HG03066 (cell line): ENCODE measurements at regions not wholly inside any gene's neighbourhood (a gene's known extent, or its start where the extent isn't known, plus 50 kb on each side); places are given as distances from the start of the nearest gene placed in this dataset.

ENCODE experiments used
- ATAC-seq: cut with Tn5 transposase; IDR thresholded peaks from one replicate; pipeline ENCODE4 v1.9.1; 2021; ENCODE audit warnings: low read depth; ENCODE audit not compliant: unreplicated experiment

- ATAC-seq = no peak
Observed at GRCh38 chr21:35770101-35770945, 290.0 kb downstream of the SETD4 start.

- ATAC-seq = no peak
Observed at GRCh38 chr21:35768187-35768586, 292.1 kb downstream of the SETD4 start.

GRCh38 chr21:35764586-35764985 is 295.7 kb downstream of the SETD4 start:
- no peak for ATAC-seq

GRCh38 chr21:35764077-35764476 is 296.2 kb downstream of the SETD4 start:
- no peak for ATAC-seq

- no peak for ATAC-seq
Observed at GRCh38 chr21:35754583-35754982, 305.7 kb downstream of the SETD4 start.

GRCh38 chr21:35753308-35753707 is 307.0 kb downstream of the SETD4 start:
- no peak for ATAC-seq

- ATAC-seq = no peak
Observed at GRCh38 chr21:35751171-35751570, 309.2 kb downstream of the SETD4 start.

GRCh38 chr21:35749904-35750303 is 310.4 kb downstream of the SETD4 start:
- ATAC-seq = no peak

GRCh38 chr21:35748678-35749314 is 311.5 kb downstream of the SETD4 start:
- no peak for ATAC-seq

- ATAC-seq = no peak
Observed at GRCh38 chr21:35743571-35743970, 316.8 kb downstream of the SETD4 start.

GRCh38 chr21:35738347-35738961 is 321.9 kb downstream of the SETD4 start:
- ATAC-seq = no peak

- ATAC-seq = no peak
Observed at GRCh38 chr21:35737899-35738346, 322.4 kb downstream of the SETD4 start.

GRCh38 chr21:35737449-35737848 is 322.9 kb downstream of the SETD4 start:
- no peak for ATAC-seq

- no peak for ATAC-seq
Observed at GRCh38 chr21:35732788-35733187, 327.5 kb downstream of the SETD4 start.

- no peak for ATAC-seq
Observed at GRCh38 chr21:35730325-35730724, 330.0 kb downstream of the SETD4 start.

- no peak for ATAC-seq
Observed at GRCh38 chr21:35727830-35728229, 332.5 kb downstream of the SETD4 start.

GRCh38 chr21:35724156-35724555 is 336.2 kb downstream of the SETD4 start:
- no peak for ATAC-seq

- ATAC-seq = no peak
Observed at GRCh38 chr21:35721701-35722100, 338.6 kb downstream of the SETD4 start.

- no peak for ATAC-seq
Observed at GRCh38 chr21:35720208-35720731, 340.1 kb downstream of the SETD4 start.

- ATAC-seq = no peak
Observed at GRCh38 chr21:35719080-35719479, 341.2 kb downstream of the SETD4 start.

- ATAC-seq = no peak
Observed at GRCh38 chr21:35716876-35717565, 343.3 kb downstream of the SETD4 start.
